Stomach (tissue), 8 donors: ENCODE measurements at regions not wholly inside any gene's neighbourhood (a gene's known extent, or its start where the extent isn't known, plus 50 kb on each side); places are given as distances from the start of the nearest gene placed in this dataset.

Experiments used
- DNase-seq, 2 donors: peaks; one replicate each; pipeline versions ENCODE4 v3.0.0 to v3.0.0-alpha.2; 2013 to 2019
- H3K27ac ChIP-seq, 5 donors: fragments of 200-600 bp in 4 of 5; sonication (generic) in 4 of 5; one replicate each; pipeline ENCODE4 v1.5.1; 2013 to 2019; ENCODE audit warnings: mild to moderate bottlenecking in 1 of 5, moderate library complexity in 1 of 5
- H3K27me3 ChIP-seq, 3 donors: fragments of 200-600 bp; sonication (generic); one replicate each; pipeline ENCODE4 v1.5.1; 2017 to 2019; ENCODE audit warnings: mixed run types in 1 of 3
- H3K36me3 ChIP-seq, 4 donors: fragments of 200-600 bp; sonication (generic); 1 replicate in 3 of 4; 2 replicates in 1 of 4; pipeline ENCODE4 v1.5.1; 2016 to 2019
- H3K4me1 ChIP-seq, 4 donors: fragments of 200-600 bp; sonication (generic); one replicate each; pipeline ENCODE4 v1.5.1; 2016 to 2019
- H3K4me3 ChIP-seq, 4 donors: fragments of 200-600 bp; sonication (generic) in 3 of 4; one replicate each; pipeline ENCODE4 v1.5.1; 2016 to 2019; ENCODE audit warnings: mild to moderate bottlenecking in 1 of 4
- H3K9me3 ChIP-seq, 4 donors: fragments of 200-600 bp; sonication (generic); one replicate each; pipeline ENCODE4 v1.5.1; 2016 to 2019
- EP300 ChIP-seq: sonication (generic); formaldehyde crosslinking; IDR thresholded peaks from one replicate; pipeline ENCODE4 v1.6.1; 2017; ENCODE audit warnings: antibody characterized with exemption
- WGBS, 5 donors: extraction: QIAGEN DNeasy Blood & Tissue Kit in 3 of 5; methylation state at CpG; one replicate each; pipeline versions ENCODE4 v1.1.5 to v1.1.7; 2013 to 2018; 5-methylcytosine and 5-hydroxymethylcytosine counted together
- intact Hi-C: fragments of 100-400 bp; cut with DNase I; formaldehyde crosslinking; loops from one replicate; pipeline ENCODE4 v1.15.1; 2023; ENCODE audit warnings: low total_unique reads
- TF ChIP-seq, protein P1 (sequence below), 7 experiments: fragments of 450-650 bp in 4 of 7; fragments of 200-600 bp in 3 of 7; sonication (generic) in 3 of 7; IDR thresholded peaks; one replicate each; pipeline ENCODE4 v1.5.1; 2016 to 2019; ENCODE audit warnings: antibody characterized with exemption in 7 of 7, control low read depth in 2 of 7, mild to moderate bottlenecking in 1 of 7
- donor health status: healthy with polysubstance abuse.
- donor health status: Bipolar disorder and iron deficiency.
- donor health status: healthy.

DNA sequence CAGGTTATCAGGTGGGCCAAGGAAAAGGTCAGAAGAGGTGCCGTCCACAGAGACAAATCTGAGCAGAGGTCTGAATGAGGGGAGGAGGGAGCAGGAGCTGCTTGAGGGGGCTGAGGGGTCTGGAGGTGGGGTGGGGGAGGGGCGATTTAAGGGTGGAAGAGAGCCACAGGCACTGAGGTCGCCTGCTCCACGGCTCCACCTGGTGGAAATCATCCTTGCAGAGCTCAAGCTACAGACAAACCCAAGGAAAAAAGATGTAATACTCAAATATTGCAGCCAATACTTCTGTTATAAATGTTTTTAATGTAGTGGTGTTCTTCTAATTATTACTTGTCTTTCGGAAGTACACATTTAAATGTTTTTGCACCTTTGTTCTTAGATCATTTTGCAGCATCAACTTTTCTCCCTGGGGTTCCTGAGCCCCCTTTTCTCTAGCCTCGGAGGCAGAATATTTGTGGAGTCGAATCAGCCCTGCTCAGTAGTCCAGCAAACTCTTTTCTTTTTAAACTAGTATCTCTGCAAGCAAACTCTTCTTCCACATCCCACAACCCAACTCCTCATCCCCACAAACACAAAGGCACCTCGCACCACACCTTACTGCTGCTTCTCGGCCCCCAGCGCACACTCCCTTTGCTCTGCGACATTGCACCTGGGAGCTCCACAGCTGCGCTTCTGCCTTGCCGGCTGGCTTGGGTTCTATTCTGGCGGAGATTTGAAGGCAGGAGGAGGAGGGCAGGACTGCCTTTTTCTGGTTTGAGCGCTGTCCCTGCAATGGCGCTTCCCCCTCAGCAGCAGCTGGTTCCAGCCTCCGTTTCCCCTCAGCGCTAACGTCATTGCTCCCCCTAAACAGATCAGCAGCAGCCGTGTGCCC is 51.0 kb upstream of the TFAP2A start:
- Histone ChIP-seq H3K9me3 (no peaks in the 10 kb centered on the region), H3K27ac (no peak overlapping the region), H3K27me3 (peaks cover 0 to 11% (median 3%) of the 10 kb centered on the region in 3 donors), H3K36me3 (no peaks in the 10 kb centered on the region), H3K4me3 (no peak overlapping the region), H3K4me1 (no peaks in the 10 kb centered on the region)
- intact Hi-C loops = no loop called here
- whole genome bisulfite sequencing, 5 donors = 44 to 54% (median 53%) methylated on average over 18 to 20 of the region's 20 CpGs
- no peak for TF ChIP-seq EP300
- TF ChIP-seq, protein P1, sequence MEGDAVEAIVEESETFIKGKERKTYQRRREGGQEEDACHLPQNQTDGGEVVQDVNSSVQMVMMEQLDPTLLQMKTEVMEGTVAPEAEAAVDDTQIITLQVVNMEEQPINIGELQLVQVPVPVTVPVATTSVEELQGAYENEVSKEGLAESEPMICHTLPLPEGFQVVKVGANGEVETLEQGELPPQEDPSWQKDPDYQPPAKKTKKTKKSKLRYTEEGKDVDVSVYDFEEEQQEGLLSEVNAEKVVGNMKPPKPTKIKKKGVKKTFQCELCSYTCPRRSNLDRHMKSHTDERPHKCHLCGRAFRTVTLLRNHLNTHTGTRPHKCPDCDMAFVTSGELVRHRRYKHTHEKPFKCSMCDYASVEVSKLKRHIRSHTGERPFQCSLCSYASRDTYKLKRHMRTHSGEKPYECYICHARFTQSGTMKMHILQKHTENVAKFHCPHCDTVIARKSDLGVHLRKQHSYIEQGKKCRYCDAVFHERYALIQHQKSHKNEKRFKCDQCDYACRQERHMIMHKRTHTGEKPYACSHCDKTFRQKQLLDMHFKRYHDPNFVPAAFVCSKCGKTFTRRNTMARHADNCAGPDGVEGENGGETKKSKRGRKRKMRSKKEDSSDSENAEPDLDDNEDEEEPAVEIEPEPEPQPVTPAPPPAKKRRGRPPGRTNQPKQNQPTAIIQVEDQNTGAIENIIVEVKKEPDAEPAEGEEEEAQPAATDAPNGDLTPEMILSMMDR (IDR thresholded peaks at IDR 0.05) = peak in 2 of 7 experiments; percentile 8 to 15
- peak; percentile 43 to 69 for DNase-seq
